Inflammatory macrophage treated with lipopolysaccharide for 1 hour (primary cell): ENCODE measurements at regions not wholly inside any gene's neighbourhood (a gene's known extent, or its start where the extent isn't known, plus 50 kb on each side); places are given as distances from the start of the nearest gene placed in this dataset.
"Not testable (repeated sequence)": the region's sequence is repeated elsewhere in the genome, so short reads cannot be mapped to it uniquely, and the experiment has no call there.

ENCODE experiments used
- DNase-seq, 2 donors: peaks; one replicate each; pipeline ENCODE4 v3.0.0-alpha.2; 2020 to 2022

- no peak for DNase-seq
Observed at GRCh38 chr15:54840621-54841398, 355.9 kb downstream of the RSL24D1 start.

- no peak for DNase-seq
Observed at GRCh38 chr15:54839379-54839778, 357.4 kb downstream of the RSL24D1 start.

GRCh38 chr15:54836052-54836795 is 360.5 kb downstream of the RSL24D1 start:
- no peak for DNase-seq

GRCh38 chr15:54829821-54830220 is 366.9 kb downstream of the RSL24D1 start:
- DNase-seq, result peak; percentile 39 to 68

- no peak for DNase-seq
Observed at GRCh38 chr15:54820811-54821210, 375.9 kb downstream of the RSL24D1 start.

GRCh38 chr15:54820098-54820497 is 376.6 kb downstream of the RSL24D1 start:
- peak; percentile 32 to 51 for DNase-seq

GRCh38 chr15:54816401-54816800 is 380.3 kb downstream of the RSL24D1 start:
- DNase-seq, result no peak

- DNase-seq, result no peak
Observed at GRCh38 chr15:54815556-54815955, 381.2 kb downstream of the RSL24D1 start.

GRCh38 chr15:54812383-54812782 is 384.4 kb downstream of the RSL24D1 start:
- no peak for DNase-seq

GRCh38 chr15:54810496-54810895 is 386.2 kb downstream of the RSL24D1 start:
- DNase-seq, result no peak

- no peak for DNase-seq
Observed at GRCh38 chr15:54810031-54810430, 386.7 kb downstream of the RSL24D1 start.

- DNase-seq, result no peak
Observed at GRCh38 chr15:54808321-54808720, 388.4 kb downstream of the RSL24D1 start.

GRCh38 chr15:54803987-54804386 is 392.8 kb downstream of the RSL24D1 start:
- DNase-seq, result no peak

GRCh38 chr15:54803134-54803808 is 393.5 kb downstream of the RSL24D1 start:
- DNase-seq, result peak; percentile 81 to 88

- no peak for DNase-seq
Observed at GRCh38 chr15:54792526-54792925, 404.2 kb downstream of the RSL24D1 start.

- DNase-seq, result no peak
Observed at GRCh38 chr15:54790693-54791092, 406.0 kb downstream of the RSL24D1 start.

GRCh38 chr15:54789376-54789775 is 407.4 kb downstream of the RSL24D1 start:
- peak in 1 of 2 donors; percentile 30 for DNase-seq

- DNase-seq, result not testable (repeated sequence)
Observed at GRCh38 chr15:54781220-54781619, 415.5 kb downstream of the RSL24D1 start.

GRCh38 chr15:54779271-54779670 is 417.5 kb downstream of the RSL24D1 start:
- no peak for DNase-seq

GRCh38 chr15:54776410-54776809 is 420.3 kb downstream of the RSL24D1 start:
- DNase-seq, result no peak

- no peak for DNase-seq
Observed at GRCh38 chr15:54772663-54773062, 424.1 kb downstream of the RSL24D1 start.

GRCh38 chr15:54749461-54749860 is 447.3 kb downstream of the RSL24D1 start:
- DNase-seq, result not testable (repeated sequence)

- DNase-seq, result no peak
Observed at GRCh38 chr15:54722342-54722986, 474.3 kb downstream of the RSL24D1 start.
